ENCODE measurements at regions not wholly inside any gene's neighbourhood (a gene's known extent, or its start where the extent isn't known, plus 50 kb on each side); places are given as distances from the start of the nearest gene placed in this dataset.

GRCh38 chr1:218565377-218565776, 220.2 kb downstream of the TGFB2 start (continued):
- TF ChIP-seq CTCF (CRISPR knock-in tag; IDR thresholded peaks at IDR 0.05) (no peak), ZNF20 (CRISPR knock-in tag; IDR thresholded peaks at IDR 0.05) (no peak), SKIL (CRISPR knock-in tag; IDR thresholded peaks at IDR 0.05; ENCODE audit: borderline replicate concordance) (no peak), ATAD3A (CRISPR knock-in tag; IDR thresholded peaks at IDR 0.05) (no peak), ZNF121 (CRISPR knock-in tag; IDR thresholded peaks at IDR 0.05) (no peak)

DNA sequence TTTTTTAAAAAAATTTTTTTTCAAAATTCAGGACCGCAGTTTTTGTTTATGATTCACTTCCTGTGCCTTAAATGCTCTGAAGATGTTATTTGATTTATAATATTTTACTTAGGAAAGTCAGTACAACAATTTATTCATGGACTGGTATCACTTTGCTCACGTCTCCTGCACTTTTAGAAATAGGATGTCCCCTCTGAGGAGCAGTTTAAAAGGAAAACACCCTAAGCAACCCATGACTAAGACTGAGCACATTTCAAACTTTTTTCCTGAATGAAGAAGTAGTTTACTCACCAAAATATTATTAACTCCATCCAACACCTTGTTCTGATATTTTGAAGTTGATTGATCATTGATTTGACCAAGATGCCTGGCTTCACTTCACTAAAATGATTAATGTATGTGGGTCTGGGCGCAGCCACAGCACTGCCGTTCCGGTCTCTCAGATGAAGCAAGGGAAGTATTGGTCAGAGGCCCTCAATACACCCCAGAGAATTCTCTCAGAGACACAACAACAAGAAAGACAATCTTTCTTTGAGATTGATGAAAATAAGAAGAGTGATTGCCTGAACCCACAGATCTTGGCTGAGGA, 223.9 kb downstream of the TGFB2 start:
- no peaks in the 10 kb centered on the region for H3K9me3 ChIP-seq (ENCODE audit: low read length)
- no peaks in the 10 kb centered on the region for H4K20me1 ChIP-seq (ENCODE audit: insufficient read depth, low read length)
- DNase-seq (ENCODE audit: low spot score) (no peak), FAIRE-seq (no peak), ATAC-seq (no peak)
- H3K9ac ChIP-seq (ENCODE audit: insufficient read depth, low read depth, low read length) = no peak overlapping the region
- no peaks in the 10 kb centered on the region for H3K79me2 ChIP-seq (ENCODE audit: insufficient read depth, low read length)
- in situ Hi-C loops (cut with HindIII; ENCODE audit: extremely low pct_ligation_motif_present, low pct_unique_long_range_greater_than_20kb) (no loop called here), intact Hi-C loops (cut with micrococcal nuclease; ENCODE audit: unreplicated experiment) (no loop called here)
- ChIA-PET POLR2A (no interaction called here), CTCF (ENCODE audit: low intra/inter-chr PET ratio, low total read pairs) (no interaction called here)
- H3K27me3 ChIP-seq (ENCODE audit: control insufficient read depth in 1 of 2, insufficient read depth in 2 of 2, low read length in 2 of 2) = no peaks in the 10 kb centered on the region
- H2AFZ ChIP-seq (ENCODE audit: low read length) = no peak overlapping the region
- no peaks in the 10 kb centered on the region for H3K36me3 ChIP-seq (replicated peaks in 1 of 2; ENCODE audit: control insufficient read depth in 1 of 2, insufficient read depth in 2 of 2, low read length in 2 of 2)
- BruUV-seq (replicated peaks) = no TSS peak
- H3K4me2 ChIP-seq (ENCODE audit: low read depth, low read length) = no peak overlapping the region
- H3K4me3 ChIP-seq (replicated peaks in 1 of 3; ENCODE audit: insufficient read depth in 1 of 3, low read depth in 2 of 3, low read length in 3 of 3) = no peak overlapping the region
- WGBS (ENCODE audit: low lambda C conversion rate) = 53% methylated on average over 5 of the region's 5 CpGs
- H3K27ac ChIP-seq (ENCODE audit: extremely low read length, insufficient read depth, low read length) = no peak overlapping the region
- no peaks in the 10 kb centered on the region for H3K4me1 ChIP-seq (ENCODE audit: insufficient read depth, low read length)
- TF ChIP-seq, protein P1, sequence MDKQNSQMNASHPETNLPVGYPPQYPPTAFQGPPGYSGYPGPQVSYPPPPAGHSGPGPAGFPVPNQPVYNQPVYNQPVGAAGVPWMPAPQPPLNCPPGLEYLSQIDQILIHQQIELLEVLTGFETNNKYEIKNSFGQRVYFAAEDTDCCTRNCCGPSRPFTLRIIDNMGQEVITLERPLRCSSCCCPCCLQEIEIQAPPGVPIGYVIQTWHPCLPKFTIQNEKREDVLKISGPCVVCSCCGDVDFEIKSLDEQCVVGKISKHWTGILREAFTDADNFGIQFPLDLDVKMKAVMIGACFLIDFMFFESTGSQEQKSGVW (CRISPR knock-in tag; IDR thresholded peaks at IDR 0.05; ENCODE audit: borderline replicate concordance) = no peak
- TF ChIP-seq GTF3A (CRISPR knock-in tag; conservative IDR thresholded peaks at IDR 0.05) (no peak), ZNF557 (CRISPR knock-in tag; IDR thresholded peaks at IDR 0.05) (no peak), SRF (IDR thresholded peaks at IDR 0.05; ENCODE audit: low read depth, low read length) (no peak), PAWR (CRISPR knock-in tag; IDR thresholded peaks at IDR 0.05; ENCODE audit: borderline replicate concordance) (no peak), NFIB (CRISPR knock-in tag; IDR thresholded peaks at IDR 0.05; ENCODE audit: borderline replicate concordance) (no peak), NPAS2 (CRISPR knock-in tag; IDR thresholded peaks at IDR 0.05; ENCODE audit: borderline replicate concordance) (no peak), MATR3 (CRISPR knock-in tag; IDR thresholded peaks at IDR 0.05) (no peak), ZNF570 (CRISPR knock-in tag; IDR thresholded peaks at IDR 0.05; ENCODE audit: borderline replicate concordance) (no peak)
- TF ChIP-seq, protein P2, sequence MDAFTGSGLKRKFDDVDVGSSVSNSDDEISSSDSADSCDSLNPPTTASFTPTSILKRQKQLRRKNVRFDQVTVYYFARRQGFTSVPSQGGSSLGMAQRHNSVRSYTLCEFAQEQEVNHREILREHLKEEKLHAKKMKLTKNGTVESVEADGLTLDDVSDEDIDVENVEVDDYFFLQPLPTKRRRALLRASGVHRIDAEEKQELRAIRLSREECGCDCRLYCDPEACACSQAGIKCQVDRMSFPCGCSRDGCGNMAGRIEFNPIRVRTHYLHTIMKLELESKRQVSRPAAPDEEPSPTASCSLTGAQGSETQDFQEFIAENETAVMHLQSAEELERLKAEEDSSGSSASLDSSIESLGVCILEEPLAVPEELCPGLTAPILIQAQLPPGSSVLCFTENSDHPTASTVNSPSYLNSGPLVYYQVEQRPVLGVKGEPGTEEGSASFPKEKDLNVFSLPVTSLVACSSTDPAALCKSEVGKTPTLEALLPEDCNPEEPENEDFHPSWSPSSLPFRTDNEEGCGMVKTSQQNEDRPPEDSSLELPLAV (CRISPR knock-in tag; conservative IDR thresholded peaks at IDR 0.05; ENCODE audit: low read depth) = no peak

All from HepG2 (cell line).